ENCODE measurements at regions not wholly inside any gene's neighbourhood (a gene's known extent, or its start where the extent isn't known, plus 50 kb on each side); places are given as distances from the start of the nearest gene placed in this dataset.
"Not testable (repeated sequence)": the region's sequence is repeated elsewhere in the genome, so short reads cannot be mapped to it uniquely, and the experiment has no call there.

GRCh38 chr1:866095-866494, 57.6 kb upstream of the SAMD11 start:
- DNase-seq (ENCODE audit: low spot score), result no peak
- in situ Hi-C loops (cut with MboI; ENCODE audit: low pct_unique_long_range_greater_than_20kb, low sequenced_read_pairs, unreplicated experiment), result no loop called here
- no peak for TF ChIP-seq CTCF (IDR thresholded peaks at IDR 0.05; ENCODE audit: extremely low read depth, insufficient read depth, missing control alignments)

- DNase-seq (ENCODE audit: low spot score); in situ Hi-C loops (cut with MboI; ENCODE audit: low pct_unique_long_range_greater_than_20kb, low sequenced_read_pairs, unreplicated experiment): not testable (repeated sequence)
Measured at GRCh38 chr1:866631-867299, 57.0 kb upstream of the SAMD11 start.

GRCh38 chr1:867550-867949, 56.2 kb upstream of the SAMD11 start:
- DNase-seq (ENCODE audit: low spot score); in situ Hi-C loops (cut with MboI; ENCODE audit: low pct_unique_long_range_greater_than_20kb, low sequenced_read_pairs, unreplicated experiment): not testable (repeated sequence)

- TF ChIP-seq CTCF (IDR thresholded peaks at IDR 0.05; ENCODE audit: extremely low read depth, insufficient read depth, missing control alignments), result peak; percentile 93
- in situ Hi-C loops (cut with MboI; ENCODE audit: low pct_unique_long_range_greater_than_20kb, low sequenced_read_pairs, unreplicated experiment), result no loop called here
Measured at GRCh38 chr1:869499-870244, 54.1 kb upstream of the SAMD11 start.

More at GRCh38 chr1:869499-870244, 54.1 kb upstream of the SAMD11 start:
- peak; percentile 87 for DNase-seq (ENCODE audit: low spot score)

Measured in GM13977 (cell line).